IMR-90 (cell line): ENCODE measurements at regions not wholly inside any gene's neighbourhood (a gene's known extent, or its start where the extent isn't known, plus 50 kb on each side); places are given as distances from the start of the nearest gene placed in this dataset.

Source experiments
- CEBPB ChIP-seq: IDR thresholded peaks from 2 replicates; pipeline ENCODE4 v1.6.1; 2012; ENCODE audit warnings: low read depth, low read length, improper control_type of control experiment
- MAFK ChIP-seq: IDR thresholded peaks from 2 replicates; pipeline ENCODE4 v1.6.1; 2012; ENCODE audit warnings: low read depth, low read length, improper control_type of control experiment
- MXI1 ChIP-seq: IDR thresholded peaks from 2 replicates; pipeline ENCODE4 v1.6.1; 2012; ENCODE audit warnings: low read depth, mild to moderate bottlenecking, low read length, moderate library complexity, borderline replicate concordance
- POLR2A ChIP-seq: IDR thresholded peaks from 2 replicates; pipeline ENCODE4 v1.6.1; 2012; ENCODE audit warnings: mild to moderate bottlenecking, low read depth, low read length
- RAD21 ChIP-seq: IDR thresholded peaks from 2 replicates; pipeline ENCODE4 v1.6.1; 2012; ENCODE audit warnings: low read length, improper control_type of control experiment
- RCOR1 ChIP-seq: IDR thresholded peaks from 2 replicates; pipeline ENCODE4 v1.6.1; 2012; ENCODE audit warnings: mild to moderate bottlenecking, low read length, improper control_type of control experiment; ENCODE audit not compliant: insufficient replicate concordance
- SMC3 ChIP-seq: fragments of 150-350 bp; IDR thresholded peaks from 2 replicates; pipeline ENCODE4 v1.6.1; 2016; ENCODE audit warnings: low read depth, mild to moderate bottlenecking, antibody characterized with exemption, low read length, moderate library complexity
- USF2 ChIP-seq: fragments of 150-350 bp; IDR thresholded peaks from 2 replicates; pipeline ENCODE4 v1.6.1; 2017; ENCODE audit warnings: mild to moderate bottlenecking, antibody characterized with exemption, low read length, low read depth
- TF ChIP-seq, protein P1 (sequence below): conservative IDR thresholded peaks from 2 replicates; pipeline ENCODE4 v1.5.1; 2012; ENCODE audit warnings: mild to moderate bottlenecking, low read depth, low read length, improper control_type of control experiment

GRCh38 chr12:67842124-67842523, 147.1 kb upstream of the IFNG-AS1 start:
- TF ChIP-seq, protein P1, sequence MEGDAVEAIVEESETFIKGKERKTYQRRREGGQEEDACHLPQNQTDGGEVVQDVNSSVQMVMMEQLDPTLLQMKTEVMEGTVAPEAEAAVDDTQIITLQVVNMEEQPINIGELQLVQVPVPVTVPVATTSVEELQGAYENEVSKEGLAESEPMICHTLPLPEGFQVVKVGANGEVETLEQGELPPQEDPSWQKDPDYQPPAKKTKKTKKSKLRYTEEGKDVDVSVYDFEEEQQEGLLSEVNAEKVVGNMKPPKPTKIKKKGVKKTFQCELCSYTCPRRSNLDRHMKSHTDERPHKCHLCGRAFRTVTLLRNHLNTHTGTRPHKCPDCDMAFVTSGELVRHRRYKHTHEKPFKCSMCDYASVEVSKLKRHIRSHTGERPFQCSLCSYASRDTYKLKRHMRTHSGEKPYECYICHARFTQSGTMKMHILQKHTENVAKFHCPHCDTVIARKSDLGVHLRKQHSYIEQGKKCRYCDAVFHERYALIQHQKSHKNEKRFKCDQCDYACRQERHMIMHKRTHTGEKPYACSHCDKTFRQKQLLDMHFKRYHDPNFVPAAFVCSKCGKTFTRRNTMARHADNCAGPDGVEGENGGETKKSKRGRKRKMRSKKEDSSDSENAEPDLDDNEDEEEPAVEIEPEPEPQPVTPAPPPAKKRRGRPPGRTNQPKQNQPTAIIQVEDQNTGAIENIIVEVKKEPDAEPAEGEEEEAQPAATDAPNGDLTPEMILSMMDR, result no peak
- TF ChIP-seq POLR2A (no peak), USF2 (no peak), RCOR1 (no peak), RAD21 (no peak), SMC3 (no peak), MAFK (no peak), CEBPB (no peak), MXI1 (no peak)
